22Rv1 (cell line): ENCODE measurements at regions not wholly inside any gene's neighbourhood (a gene's known extent, or its start where the extent isn't known, plus 50 kb on each side); places are given as distances from the start of the nearest gene placed in this dataset.

Experiments used
- H3K27ac ChIP-seq: fragments of 450-650 bp; 2 replicates; pipeline ENCODE4 v1.5.1; 2017
- CTCF ChIP-seq: fragments of 450-650 bp; IDR thresholded peaks from 2 replicates; pipeline ENCODE4 v1.5.1; 2017; ENCODE audit warnings: mild to moderate bottlenecking
- ZFX ChIP-seq: fragments of 450-650 bp; IDR thresholded peaks from 2 replicates; pipeline ENCODE4 v1.6.1; 2017; ENCODE audit warnings: antibody characterized with exemption, borderline replicate concordance

GRCh38 chr4:153138736-153139135 lies 65.5 kb upstream of the TRIM2 start:
- TF ChIP-seq CTCF (no peak), ZFX (no peak)
- H3K27ac ChIP-seq, result no peak overlapping the region

GRCh38 chr4:153140294-153140693 lies 63.9 kb upstream of the TRIM2 start:
- no peak overlapping the region for H3K27ac ChIP-seq
- TF ChIP-seq CTCF, result no peak
- no peak for TF ChIP-seq ZFX

GRCh38 chr4:153141238-153141637 lies 63.0 kb upstream of the TRIM2 start:
- no peak for TF ChIP-seq CTCF
- TF ChIP-seq ZFX, result no peak
- H3K27ac ChIP-seq, result no peak overlapping the region

- TF ChIP-seq CTCF (peak; percentile 91), ZFX (no peak)
- H3K27ac ChIP-seq, result no peak overlapping the region
These were observed 61.4 kb upstream of the TRIM2 start for GRCh38 chr4:153142700-153143438.

GRCh38 chr4:153143527-153144348 lies 60.5 kb upstream of the TRIM2 start:
- TF ChIP-seq CTCF (no peak), ZFX (no peak)
- H3K27ac ChIP-seq, result no peak overlapping the region

- H3K27ac ChIP-seq, result no peak overlapping the region
- TF ChIP-seq CTCF (no peak), ZFX (no peak)
These were observed 58.2 kb upstream of the TRIM2 start for GRCh38 chr4:153146031-153146430.

GRCh38 chr4:153146961-153147360 lies 57.3 kb upstream of the TRIM2 start:
- TF ChIP-seq CTCF, result no peak
- no peak for TF ChIP-seq ZFX
- no peak overlapping the region for H3K27ac ChIP-seq
